GM12892 (cell line): ENCODE measurements at regions not wholly inside any gene's neighbourhood (a gene's known extent, or its start where the extent isn't known, plus 50 kb on each side); places are given as distances from the start of the nearest gene placed in this dataset.
"Not testable (repeated sequence)": the region's sequence is repeated elsewhere in the genome, so short reads cannot be mapped to it uniquely, and the experiment has no call there.

Experiments
- DNase-seq: peaks from one replicate; pipeline ENCODE4 v3.0.0; 2011; ENCODE audit not compliant: insufficient read length
- FAIRE-seq: peaks from 2 replicates; lab custom pipeline; 2011; peaks lifted over from hg19 to GRCh38; lab: Jason Lieb, UNC
- POLR2A ChIP-seq: IDR thresholded peaks from 2 replicates; pipeline ENCODE4 v1.6.1; 2011; ENCODE audit warnings: low read depth, low read length, control low read depth
- TAF1 ChIP-seq: IDR thresholded peaks from 2 replicates; pipeline ENCODE4 v1.6.1; 2011; ENCODE audit warnings: low read depth, mild to moderate bottlenecking, control low read depth, low read length, borderline replicate concordance

DNA sequence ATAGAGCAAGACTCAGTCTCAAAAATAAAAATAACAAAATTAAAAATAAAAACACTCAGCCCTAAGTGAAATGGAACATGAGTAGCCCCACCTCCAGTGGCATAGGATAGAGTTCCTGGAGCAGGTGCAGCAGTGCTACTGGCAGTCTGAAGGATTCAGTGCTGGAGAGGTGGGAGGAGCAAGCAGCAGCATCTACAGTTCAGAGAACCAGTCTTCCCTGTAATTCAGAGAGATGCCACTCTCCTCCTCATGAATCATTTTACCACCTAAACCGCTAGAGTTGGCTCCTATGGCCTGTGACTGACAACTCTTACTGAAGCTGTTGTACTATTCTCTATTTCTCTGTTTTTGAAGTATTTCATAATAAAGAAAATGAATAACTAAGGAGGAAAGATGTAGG is 56.0 kb upstream of the SMURF2 start:
- FAIRE-seq = no peak
- TF ChIP-seq POLR2A (no peak), TAF1 (no peak)
- no peak for DNase-seq

GRCh38 chr17:64716496-64716895 is 54.4 kb upstream of the SMURF2 start:
- FAIRE-seq, DNase-seq: not testable (repeated sequence)

DNA sequence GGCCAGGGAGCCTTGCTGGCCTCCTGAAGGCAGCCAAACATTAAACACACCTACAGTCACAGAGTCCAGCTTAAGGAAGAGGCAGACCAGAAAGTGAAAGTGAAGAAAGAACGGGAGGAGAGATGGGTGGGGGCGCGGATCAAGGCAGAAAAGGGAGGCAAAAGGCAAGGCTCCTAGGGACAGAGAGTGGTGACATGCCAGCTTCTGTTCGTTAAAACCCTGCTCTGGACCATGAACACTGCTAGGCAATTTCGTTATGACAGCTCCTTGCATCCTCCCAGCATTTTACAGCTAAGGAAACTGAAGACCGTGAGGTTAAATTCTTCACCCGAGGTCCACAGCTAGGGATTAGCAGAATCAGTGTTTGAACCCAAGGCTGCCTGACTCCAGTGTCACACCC is 51.7 kb upstream of the SMURF2 start:
- DNase-seq, FAIRE-seq: not testable (repeated sequence)

GRCh38 chr17:64712557-64713351 is 50.6 kb upstream of the SMURF2 start:
- DNase-seq = not testable (repeated sequence)
- FAIRE-seq = peak; percentile 88
